GM12878 (cell line): ENCODE measurements at regions not wholly inside any gene's neighbourhood (a gene's known extent, or its start where the extent isn't known, plus 50 kb on each side); places are given as distances from the start of the nearest gene placed in this dataset.

Experiments used
- ATAC-seq: fragments of 200-7000 bp; cut with Tn5 transposase; 3 replicates; pipeline ENCODE4 v1.9.1; 2020; ENCODE audit warnings: mild to moderate bottlenecking, moderate library complexity
- BruUV-seq: library from RNA; stranded (reverse); fragments of 400-500 nt; replicated peaks from 2 replicates; lab custom pipeline; 2021; lab: Mats Ljungman, UMichigan
- CTCF ChIA-PET: fragments of 300-600 bp; sonication (Branson Sonifier 250); formaldehyde crosslinking; extraction: SDS; loops from one replicate; lab custom pipeline; 2021; ENCODE audit warnings: inconsistent platforms; lab: Yijun Ruan, JAX
- POLR2A ChIA-PET: fragments of 350-600 bp; formaldehyde crosslinking; extraction: SDS; loops from one replicate; lab custom pipeline; 2021; ENCODE audit warnings: inconsistent platforms; lab: Charles Lee
- RAD21 ChIA-PET: fragments of 300-600 bp; sonication (Branson Sonifier 250); formaldehyde crosslinking; loops from one replicate; lab custom pipeline; 2023; ENCODE audit warnings: antibody characterized with exemption; ENCODE audit not compliant: unreplicated experiment; lab: Charles Lee
- SMC1A ChIA-PET: fragments of 300-600 bp; sonication (Branson Sonifier 250); formaldehyde crosslinking; loops from one replicate; lab custom pipeline; 2023; ENCODE audit not compliant: unreplicated experiment, uncharacterized antibody; lab: Charles Lee
- DNase-seq: peaks from one replicate; pipeline ENCODE4 v3.0.0-alpha.2; 2011; ENCODE audit warnings: low read depth, low spot score
- FAIRE-seq: peaks from 3 replicates; lab custom pipeline; 2011; peaks lifted over from hg19 to GRCh38; lab: Jason Lieb, UNC
- H2AFZ ChIP-seq: 2 replicates; pipeline ENCODE4 v1.6.0; 2011; ENCODE audit warnings: low read depth, low read length, control low read depth; ENCODE audit not compliant: control insufficient read depth
- H3K27ac ChIP-seq: 2 replicates; pipeline ENCODE4 v1.5.1; 2011; ENCODE audit warnings: control low read depth; ENCODE audit not compliant: control insufficient read depth, insufficient read depth
- H3K27me3 ChIP-seq, 2 experiments: replicated peaks in 1 of 2; 2 replicates each; pipeline versions ENCODE4 v1.6.0 to v1.6.1; 2011; ENCODE audit warnings: low read length in 1 of 2; ENCODE audit not compliant: control insufficient read depth in 2 of 2, insufficient read depth in 2 of 2
- H3K36me3 ChIP-seq, 2 experiments: 2 replicates each; pipeline ENCODE4 v1.5.1; 2011; ENCODE audit warnings: low read length in 1 of 2; ENCODE audit not compliant: control insufficient read depth in 2 of 2, insufficient read depth in 2 of 2
- H3K4me1 ChIP-seq: 2 replicates; pipeline ENCODE4 v1.6.1; 2011; ENCODE audit warnings: mild to moderate bottlenecking, low read length, moderate library complexity, mixed read lengths; ENCODE audit not compliant: control insufficient read depth, insufficient read depth
- H3K4me2 ChIP-seq: 2 replicates; pipeline ENCODE4 v1.6.0; 2011; ENCODE audit warnings: control low read depth; ENCODE audit not compliant: control insufficient read depth, insufficient read depth
- H3K4me3 ChIP-seq: fragments of 200-600 bp; sonication (generic); 2 replicates; pipeline ENCODE4 v1.5.1; 2016
- H3K79me2 ChIP-seq: 2 replicates; pipeline ENCODE4 v1.6.0; 2011; ENCODE audit warnings: low read length; ENCODE audit not compliant: control insufficient read depth, insufficient read depth
- H3K9ac ChIP-seq: 2 replicates; pipeline ENCODE4 v1.8.0; 2011; ENCODE audit warnings: low read length, control low read depth, mixed read lengths; ENCODE audit not compliant: control insufficient read depth, insufficient read depth
- H3K9me3 ChIP-seq: replicated peaks from 3 replicates; pipeline ENCODE4 v1.5.1; 2011; ENCODE audit warnings: mild to moderate bottlenecking, low read length; ENCODE audit not compliant: control insufficient read depth, insufficient read depth
- H4K20me1 ChIP-seq: 2 replicates; pipeline ENCODE4 v1.6.0; 2011; ENCODE audit not compliant: control insufficient read depth, insufficient read depth
- FOXM1 ChIP-seq: IDR thresholded peaks from 2 replicates; pipeline ENCODE4 v1.6.1; 2012; ENCODE audit warnings: low read depth, mild to moderate bottlenecking, inconsistent platforms, low read length, moderate library complexity
- IKZF2 ChIP-seq, 2 experiments: fragments of 450-650 bp; IDR thresholded peaks; 2 replicates each; pipeline ENCODE4 v1.6.1; 2017; ENCODE audit warnings: mild to moderate bottlenecking in 2 of 2, moderate library complexity in 2 of 2
- NFXL1 ChIP-seq: fragments of 450-650 bp; IDR thresholded peaks from 2 replicates; pipeline ENCODE4 v1.6.1; 2017; ENCODE audit warnings: antibody characterized with exemption, mild to moderate bottlenecking, borderline replicate concordance
- NFYA ChIP-seq: IDR thresholded peaks from 2 replicates; pipeline ENCODE4 v1.6.1; 2011; ENCODE audit warnings: low read depth, mild to moderate bottlenecking, low read length, improper control_type of control experiment, borderline replicate concordance
- SKIL ChIP-seq: fragments of 450-650 bp; IDR thresholded peaks from 2 replicates; pipeline ENCODE4 v1.6.1; 2017; ENCODE audit warnings: mild to moderate bottlenecking, low read depth, inconsistent platforms; ENCODE audit not compliant: poor library complexity, severe bottlenecking
- TCF7 ChIP-seq: IDR thresholded peaks from 2 replicates; pipeline ENCODE4 v1.6.1; 2014; ENCODE audit warnings: antibody characterized with exemption, borderline replicate concordance
- ZBTB11 ChIP-seq: fragments of 450-650 bp; formaldehyde crosslinking; IDR thresholded peaks from 2 replicates; pipeline ENCODE4 v1.5.0; 2022; ENCODE audit warnings: mild to moderate bottlenecking, missing genetic modification characterization
- ZNF24 ChIP-seq: fragments of 450-650 bp; IDR thresholded peaks from 2 replicates; pipeline ENCODE4 v1.6.1; 2017; ENCODE audit warnings: antibody characterized with exemption, mild to moderate bottlenecking
- WGBS: methylation state at CpG from one replicate; pipeline ENCODE4 v1.1.6; 2016; ENCODE audit warnings: low lambda C conversion rate; ENCODE audit not compliant: insufficient replicate concordance, insufficient coverage; ENCODE audit errors: missing lambda C conversion rate; 5-methylcytosine and 5-hydroxymethylcytosine counted together
- in situ Hi-C: fragments of 300-500 bp; cut with MboI; formaldehyde crosslinking; loops from 9 replicates; pipeline ENCODE4 v1.14.3; 2018; ENCODE audit warnings: mixed read lengths
- intact Hi-C: fragments of 100-400 bp; cut with micrococcal nuclease; formaldehyde crosslinking; loops from one replicate; pipeline ENCODE4 v1.14.2; 2022; ENCODE audit not compliant: unreplicated experiment

GRCh38 chr6:153966001-153966400 lies 73.0 kb upstream of the OPRM1 start:
- Histone ChIP-seq H3K4me3 (no peak overlapping the region), H3K9me3 (no peaks in the 10 kb centered on the region), H3K79me2 (no peaks in the 10 kb centered on the region), H3K27me3 (no peaks in the 10 kb centered on the region), H3K9ac (no peak overlapping the region), H2AFZ (no peak overlapping the region), H3K4me2 (no peak overlapping the region), H3K36me3 (no peaks in the 10 kb centered on the region), H3K27ac (no peak overlapping the region), H3K4me1 (no peaks in the 10 kb centered on the region), H4K20me1 (no peaks in the 10 kb centered on the region)
- WGBS, result 1% methylated on average over 4 of the region's 4 CpGs
- no peak for ATAC-seq
- TF ChIP-seq TCF7, result no peak
- TF ChIP-seq ZNF24, result no peak
- no peak for TF ChIP-seq NFXL1
- TF ChIP-seq FOXM1, result no peak
- no peak for TF ChIP-seq IKZF2 (IDR thresholded peaks at IDR 0.05)
- TF ChIP-seq NFYA, result no peak
- TF ChIP-seq SKIL, result no peak
- no peak for TF ChIP-seq ZBTB11 (CRISPR knock-in tag)
- no TSS peak for BruUV-seq
- POLR2A ChIA-PET, result no interaction called here
- CTCF ChIA-PET, result no interaction called here
- no peak for DNase-seq
- SMC1A ChIA-PET, result interaction anchor here (1.3 kb wide), 1 partner anchor 10 kb away, joined by 4 read pairs; no protein-coding TSS in a partner anchor
- RAD21 ChIA-PET, result no interaction called here
- intact Hi-C loops, result no loop called here
- no peak for FAIRE-seq
- in situ Hi-C loops, result no loop called here
